H9 (cell line): ENCODE measurements at regions not wholly inside any gene's neighbourhood (a gene's known extent, or its start where the extent isn't known, plus 50 kb on each side); places are given as distances from the start of the nearest gene placed in this dataset.

Source experiments
- DNase-seq: peaks from one replicate; pipeline ENCODE4 v3.0.0-alpha.2; 2017
- H2AFZ ChIP-seq: one replicate; pipeline ENCODE4 v1.6.1; 2013; ENCODE audit warnings: mild to moderate bottlenecking, low read length, control low read depth, moderate library complexity
- H2AK5ac ChIP-seq: 2 replicates; pipeline ENCODE4 v1.6.1; 2013; ENCODE audit warnings: low read length, control low read depth, mixed read lengths; ENCODE audit not compliant: insufficient read length
- H2BK120ac ChIP-seq: one replicate; pipeline ENCODE4 v1.6.1; 2013; ENCODE audit warnings: low read depth, mild to moderate bottlenecking, low read length, control low read depth, inconsistent platforms; ENCODE audit not compliant: poor library complexity, severe bottlenecking
- H2BK12ac ChIP-seq: 2 replicates; pipeline ENCODE4 v1.6.1; 2013; ENCODE audit warnings: low read length, control low read depth, mixed read lengths, low read depth; ENCODE audit not compliant: insufficient read length
- H2BK15ac ChIP-seq: 2 replicates; pipeline ENCODE4 v1.6.1; 2013; ENCODE audit warnings: low read depth, low read length, control low read depth
- H2BK20ac ChIP-seq: one replicate; pipeline ENCODE4 v1.6.1; 2013; ENCODE audit warnings: low read depth, mild to moderate bottlenecking, low read length, control low read depth, inconsistent platforms; ENCODE audit not compliant: poor library complexity, severe bottlenecking
- H2BK5ac ChIP-seq: 2 replicates; pipeline ENCODE4 v1.6.1; 2013; ENCODE audit warnings: low read length, control low read depth, mixed read lengths; ENCODE audit not compliant: insufficient read length
- H3K14ac ChIP-seq: 2 replicates; pipeline ENCODE4 v1.6.1; 2013; ENCODE audit warnings: low read length, control low read depth; ENCODE audit not compliant: insufficient read depth
- H3K18ac ChIP-seq: 2 replicates; pipeline ENCODE4 v1.6.1; 2013; ENCODE audit warnings: low read depth, mild to moderate bottlenecking, mixed read lengths, low read length, control low read depth; ENCODE audit not compliant: insufficient read length
- H3K23ac ChIP-seq: 2 replicates; pipeline ENCODE4 v1.6.1; 2013; ENCODE audit warnings: low read length, control low read depth, mixed read lengths, low read depth; ENCODE audit not compliant: insufficient read length
- H3K23me2 ChIP-seq: 2 replicates; pipeline ENCODE4 v1.6.1; 2013; ENCODE audit warnings: low read depth, mild to moderate bottlenecking, mixed read lengths, low read length, control low read depth; ENCODE audit not compliant: insufficient read length, poor library complexity, severe bottlenecking
- H3K27ac ChIP-seq: 2 replicates; pipeline ENCODE4 v1.5.1; 2013; ENCODE audit warnings: low read length, control low read depth, mixed read lengths, low read depth; ENCODE audit not compliant: insufficient read length
- H3K27me3 ChIP-seq: 2 replicates; pipeline ENCODE4 v1.6.1; 2013; ENCODE audit warnings: low read length, control low read depth, inconsistent platforms; ENCODE audit not compliant: insufficient read depth
- H3K4ac ChIP-seq: 2 replicates; pipeline ENCODE4 v1.6.1; 2013; ENCODE audit warnings: low read depth, mild to moderate bottlenecking, control low read depth, inconsistent platforms, low read length, moderate library complexity
- H3K4me1 ChIP-seq: 2 replicates; pipeline ENCODE4 v1.6.1; 2013; ENCODE audit warnings: low read length, control low read depth, inconsistent platforms; ENCODE audit not compliant: insufficient read depth
- H3K4me2 ChIP-seq: 2 replicates; pipeline ENCODE4 v1.6.1; 2013; ENCODE audit warnings: low read length, control low read depth, mixed read lengths; ENCODE audit not compliant: insufficient read length, insufficient read depth
- H3K56ac ChIP-seq: 2 replicates; pipeline ENCODE4 v1.6.1; 2013; ENCODE audit warnings: low read depth, mild to moderate bottlenecking, mixed read lengths, low read length, control low read depth; ENCODE audit not compliant: insufficient read length
- H3K79me1 ChIP-seq: 2 replicates; pipeline ENCODE4 v1.6.1; 2013; ENCODE audit warnings: low read depth, mild to moderate bottlenecking, moderate library complexity, low read length, control low read depth, inconsistent platforms; ENCODE audit not compliant: insufficient read depth, poor library complexity, severe bottlenecking
- H3K79me2 ChIP-seq: 2 replicates; pipeline ENCODE4 v1.6.1; 2013; ENCODE audit warnings: low read length, control low read depth, inconsistent platforms; ENCODE audit not compliant: insufficient read depth
- H3K9ac ChIP-seq: 2 replicates; pipeline ENCODE4 v1.6.1; 2013; ENCODE audit warnings: low read length, control low read depth, mixed read lengths; ENCODE audit not compliant: insufficient read length; ENCODE audit errors: extremely low read depth
- H3K9me3 ChIP-seq: one replicate; pipeline ENCODE4 v1.6.1; 2013; ENCODE audit warnings: low read depth, low read length, inconsistent platforms; ENCODE audit not compliant: control insufficient read depth
- H3T11ph ChIP-seq: one replicate; pipeline ENCODE4 v1.6.1; 2013; ENCODE audit warnings: mild to moderate bottlenecking, low read length, control low read depth, inconsistent platforms
- H4K20me1 ChIP-seq: one replicate; pipeline ENCODE4 v1.6.1; 2013; ENCODE audit not compliant: control insufficient read depth, insufficient read length, insufficient read depth
- H4K5ac ChIP-seq: 2 replicates; pipeline ENCODE4 v1.6.1; 2013; ENCODE audit warnings: low read depth, mild to moderate bottlenecking, mixed read lengths, low read length, control low read depth; ENCODE audit not compliant: insufficient read length
- H4K8ac ChIP-seq: replicated peaks from 2 replicates; pipeline ENCODE4 v1.6.1; 2013; ENCODE audit warnings: low read length, control low read depth, mixed read lengths, low read depth; ENCODE audit not compliant: insufficient read length
- H4K91ac ChIP-seq: 2 replicates; pipeline ENCODE4 v1.6.1; 2013; ENCODE audit warnings: low read depth, mild to moderate bottlenecking, moderate library complexity, mixed read lengths, low read length, control low read depth; ENCODE audit not compliant: insufficient read length
- H3K27ac Mint-ChIP-seq, 3 experiments: 2 replicates in 2 of 3; 3 replicates in 1 of 3; pipeline ENCODE4 v1.8.0; 2020 to 2021; ENCODE audit warnings: mixed read lengths in 3 of 3, mild to moderate bottlenecking in 1 of 3, moderate library complexity in 1 of 3
- H3K27me3 Mint-ChIP-seq: 2 replicates; pipeline ENCODE4 v1.8.0; 2021; ENCODE audit warnings: low read depth, mild to moderate bottlenecking, moderate library complexity, mixed read lengths
- H3K36me3 Mint-ChIP-seq, 3 experiments: 2 replicates in 2 of 3; 3 replicates in 1 of 3; pipeline ENCODE4 v1.8.0; 2020 to 2021; ENCODE audit warnings: low read depth in 3 of 3, mixed read lengths in 3 of 3; ENCODE audit not compliant: insufficient read depth in 1 of 3
- H3K4me1 Mint-ChIP-seq, 2 experiments: 2 replicates each; pipeline ENCODE4 v1.8.0; 2020; ENCODE audit warnings: mixed read lengths in 2 of 2
- H3K4me3 Mint-ChIP-seq, 2 experiments: 2 replicates in 1 of 2; 3 replicates in 1 of 2; pipeline ENCODE4 v1.8.0; 2020 to 2021; ENCODE audit warnings: mild to moderate bottlenecking in 2 of 2, mixed read lengths in 2 of 2, moderate library complexity in 1 of 2
- H3K9me3 Mint-ChIP-seq, 2 experiments: 2 replicates in 1 of 2; 3 replicates in 1 of 2; pipeline ENCODE4 v1.8.0; 2020; ENCODE audit warnings: mild to moderate bottlenecking in 2 of 2, mixed read lengths in 2 of 2, moderate library complexity in 1 of 2
- WGBS: extraction: QIAGEN DNeasy Blood & Tissue Kit; methylation state at CpG from one replicate; pipeline ENCODE4 v1.1.7; 2013; ENCODE audit warnings: missing lambda C conversion rate, low lambda C conversion rate, mixed read lengths; ENCODE audit not compliant: insufficient read length; ENCODE audit errors: extremely low coverage; 5-methylcytosine and 5-hydroxymethylcytosine counted together
- TF ChIP-seq, protein P1 (sequence below): fragments of 200-600 bp; sonication (generic); conservative IDR thresholded peaks from 3 replicates; pipeline ENCODE4 v1.8.0; 2021; ENCODE audit warnings: antibody characterized with exemption, mild to moderate bottlenecking

DNA sequence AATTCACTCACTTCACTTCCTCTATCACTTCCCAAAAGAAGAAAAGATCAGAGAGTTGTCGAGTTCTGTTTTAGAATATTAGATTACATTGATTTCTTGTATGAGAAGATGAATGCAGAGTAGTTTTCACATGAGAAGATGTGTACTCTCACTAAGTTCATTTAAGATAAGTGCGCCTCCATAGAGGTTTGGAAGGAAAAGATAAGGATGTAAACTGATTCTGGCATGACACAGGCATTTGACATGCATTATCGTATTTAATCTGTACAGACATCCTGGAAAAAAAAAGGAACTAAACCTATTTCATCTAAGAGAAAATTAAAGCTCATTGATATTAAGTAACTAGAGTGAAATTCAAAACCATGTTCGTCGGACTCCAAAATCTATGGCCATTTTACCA is 152.2 kb upstream of the CRIM1 start:
- H3K56ac ChIP-seq = no peak overlapping the region
- Mint-ChIP-seq H3K27me3 (no peaks in the 10 kb centered on the region), H3K4me1 (no peaks in the 10 kb centered on the region), H3K9me3 (peaks cover 10 to 12% of the 10 kb centered on the region in 2 experiments; a peak in 4 of 5 replicates), H3K4me3 (no peak overlapping the region), H3K27ac (no peak overlapping the region), H3K36me3 (peaks cover 0 to 13% (median 7%) of the 10 kb centered on the region in 3 experiments; a peak in 5 of 7 replicates)
- no peak overlapping the region for H3T11ph ChIP-seq
- no peak overlapping the region for H3K23ac ChIP-seq
- no peak overlapping the region for H4K8ac ChIP-seq
- TF ChIP-seq, protein P1, sequence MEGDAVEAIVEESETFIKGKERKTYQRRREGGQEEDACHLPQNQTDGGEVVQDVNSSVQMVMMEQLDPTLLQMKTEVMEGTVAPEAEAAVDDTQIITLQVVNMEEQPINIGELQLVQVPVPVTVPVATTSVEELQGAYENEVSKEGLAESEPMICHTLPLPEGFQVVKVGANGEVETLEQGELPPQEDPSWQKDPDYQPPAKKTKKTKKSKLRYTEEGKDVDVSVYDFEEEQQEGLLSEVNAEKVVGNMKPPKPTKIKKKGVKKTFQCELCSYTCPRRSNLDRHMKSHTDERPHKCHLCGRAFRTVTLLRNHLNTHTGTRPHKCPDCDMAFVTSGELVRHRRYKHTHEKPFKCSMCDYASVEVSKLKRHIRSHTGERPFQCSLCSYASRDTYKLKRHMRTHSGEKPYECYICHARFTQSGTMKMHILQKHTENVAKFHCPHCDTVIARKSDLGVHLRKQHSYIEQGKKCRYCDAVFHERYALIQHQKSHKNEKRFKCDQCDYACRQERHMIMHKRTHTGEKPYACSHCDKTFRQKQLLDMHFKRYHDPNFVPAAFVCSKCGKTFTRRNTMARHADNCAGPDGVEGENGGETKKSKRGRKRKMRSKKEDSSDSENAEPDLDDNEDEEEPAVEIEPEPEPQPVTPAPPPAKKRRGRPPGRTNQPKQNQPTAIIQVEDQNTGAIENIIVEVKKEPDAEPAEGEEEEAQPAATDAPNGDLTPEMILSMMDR = no peak
- no peak for DNase-seq
- H3K4me2 ChIP-seq = no peak overlapping the region
- no peak overlapping the region for H2BK15ac ChIP-seq
- no peak overlapping the region for H2BK5ac ChIP-seq
- no peaks in the 10 kb centered on the region for H3K27me3 ChIP-seq
- H2BK20ac ChIP-seq = no peak overlapping the region
- no peak overlapping the region for H3K27ac ChIP-seq
- no peak overlapping the region for H2BK12ac ChIP-seq
- no peaks in the 10 kb centered on the region for H3K79me2 ChIP-seq
- no peaks in the 10 kb centered on the region for H3K9me3 ChIP-seq
- no peaks in the 10 kb centered on the region for H3K79me1 ChIP-seq
- H3K18ac ChIP-seq = no peak overlapping the region
- H4K20me1 ChIP-seq = no peaks in the 10 kb centered on the region
- no peak overlapping the region for H3K9ac ChIP-seq
- H3K4me1 ChIP-seq = no peaks in the 10 kb centered on the region
- no peak overlapping the region for H2BK120ac ChIP-seq
- no peak overlapping the region for H2AK5ac ChIP-seq
- no peak overlapping the region for H4K91ac ChIP-seq
- WGBS = no CpG with 5 or more reads among the region's 5 CpGs
- H2AFZ ChIP-seq = no peak overlapping the region
- no peak overlapping the region for H4K5ac ChIP-seq
- H3K4ac ChIP-seq = no peak overlapping the region
- no peak overlapping the region for H3K14ac ChIP-seq
- no peaks in the 10 kb centered on the region for H3K23me2 ChIP-seq
